Glomerular visceral epithelial cell (primary cell): ENCODE measurements at regions not wholly inside any gene's neighbourhood (a gene's known extent, or its start where the extent isn't known, plus 50 kb on each side); places are given as distances from the start of the nearest gene placed in this dataset.

Source experiments
- DNase-seq: peaks from one replicate; pipeline ENCODE4 v3.0.0-alpha.2; 2016; ENCODE audit errors: extremely low spot score

DNA sequence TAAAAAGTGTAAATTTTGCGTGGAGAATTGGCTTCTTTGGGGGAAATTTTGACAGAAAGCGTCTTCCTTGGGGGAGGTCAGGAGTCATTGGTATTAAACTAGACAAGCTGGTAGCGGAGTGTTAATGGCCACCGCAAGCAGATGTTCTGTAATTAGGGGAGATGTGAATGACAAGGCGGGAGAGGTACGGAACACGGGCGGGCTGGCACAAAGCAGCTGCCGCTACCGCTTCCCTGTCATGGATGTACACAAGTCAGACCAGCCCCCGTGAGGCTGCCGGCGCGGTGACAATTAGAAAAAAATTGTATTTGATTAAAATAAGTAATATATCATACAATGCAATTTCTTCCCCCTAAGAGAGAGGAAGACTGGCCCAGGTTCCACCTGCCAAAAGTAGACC is 501.6 kb downstream of the VRK1 start:
- DNase-seq = no peak

DNA sequence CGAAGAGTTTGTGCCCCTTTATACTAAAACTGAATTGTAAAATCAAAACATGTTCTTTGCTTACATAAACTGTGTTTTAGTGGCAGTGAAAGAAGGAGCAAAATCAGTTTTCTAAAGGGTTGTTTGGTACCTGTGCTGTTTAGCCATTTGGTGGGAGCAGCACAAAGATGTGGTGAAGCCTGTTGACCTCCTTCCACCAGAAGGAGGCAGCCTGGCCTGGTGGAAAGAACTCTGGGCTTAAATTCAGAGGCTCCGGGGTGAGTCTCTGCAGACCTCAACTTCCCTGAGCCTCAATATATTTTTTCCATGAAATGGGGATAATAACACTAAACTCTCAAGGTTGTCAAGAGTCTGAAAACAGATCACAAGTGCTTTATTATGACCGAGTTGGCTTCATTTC is 502.5 kb downstream of the VRK1 start:
- no peak for DNase-seq

- no peak for DNase-seq
Measured at GRCh38 chr14:97301931-97302559, 504.9 kb downstream of the VRK1 start.

DNA sequence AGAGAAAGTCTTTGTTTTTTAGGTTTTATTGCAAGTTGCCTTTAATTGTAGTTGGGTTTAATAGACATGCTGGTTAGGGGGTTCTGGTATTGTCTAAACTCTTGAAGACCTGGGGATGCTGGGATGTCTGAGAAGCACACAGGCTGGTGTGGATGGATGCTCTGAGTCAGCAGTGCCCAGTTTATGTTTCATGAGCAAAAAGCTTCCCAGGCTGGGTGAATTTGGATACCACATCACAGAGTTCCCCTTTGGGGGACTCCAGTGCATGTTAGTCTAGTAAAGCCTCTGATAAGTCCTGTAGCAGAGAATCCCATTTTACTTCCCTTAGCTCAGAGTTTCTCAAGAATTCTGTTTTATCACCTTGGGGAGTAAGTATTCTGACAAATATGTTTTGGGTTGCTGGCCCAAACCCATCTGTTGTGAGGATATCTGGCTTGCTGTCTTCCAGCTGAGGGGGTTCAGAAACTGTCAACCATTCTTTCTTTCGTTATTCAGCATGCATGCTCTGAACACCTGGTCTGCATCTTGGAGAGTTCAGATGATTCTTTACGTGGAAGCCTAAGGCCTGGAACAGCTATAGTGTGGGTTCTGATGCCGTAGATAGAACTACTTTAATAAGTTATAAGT is 509.1 kb downstream of the VRK1 start:
- no peak for DNase-seq

DNA sequence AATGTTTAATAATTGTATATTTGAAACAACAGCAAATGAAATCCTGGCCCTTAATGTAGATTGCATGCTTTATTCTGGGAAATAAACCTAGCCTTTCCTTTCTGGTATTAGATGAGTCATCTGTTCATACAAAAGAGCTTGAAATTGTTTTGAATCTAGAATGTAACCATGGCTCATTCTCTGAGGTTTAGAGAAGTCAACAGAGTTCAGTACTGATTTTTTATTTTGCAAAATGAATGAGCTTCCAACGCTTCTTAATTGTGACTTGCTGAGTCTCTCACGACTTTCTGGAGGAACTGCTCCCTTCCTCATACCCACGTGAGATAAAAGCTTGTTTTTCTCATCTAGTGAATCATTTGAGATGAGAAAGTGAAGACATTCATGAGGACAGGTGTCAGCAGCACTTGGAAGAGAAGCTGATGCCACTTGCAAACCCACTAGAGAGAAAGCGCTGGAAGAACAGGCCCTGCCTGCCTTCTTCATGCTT is 509.6 kb downstream of the VRK1 start:
- DNase-seq = no peak

- DNase-seq = no peak
Measured at GRCh38 chr14:97311411-97311810, 514.2 kb downstream of the VRK1 start.

- no peak for DNase-seq
Measured at GRCh38 chr14:97312910-97313309, 515.7 kb downstream of the VRK1 start.

DNA sequence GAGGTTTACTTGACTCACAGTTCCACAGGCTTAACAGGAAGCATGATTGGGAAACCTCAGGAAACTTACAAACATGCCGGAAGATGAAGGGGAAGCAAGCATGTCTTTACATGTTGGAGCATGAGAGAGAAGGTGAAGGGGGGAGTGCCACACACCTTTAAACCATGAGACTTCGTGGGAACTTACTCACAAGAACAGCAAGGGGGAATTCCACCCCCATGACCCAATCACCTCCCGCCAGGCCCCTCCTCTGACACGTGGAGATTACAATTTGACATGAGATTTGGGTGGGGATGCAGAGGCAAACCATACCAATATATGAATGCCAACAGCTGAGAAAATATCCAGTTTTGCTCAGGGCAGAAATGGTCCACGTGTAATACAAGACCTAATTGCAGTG is 518.6 kb downstream of the VRK1 start:
- no peak for DNase-seq

DNA sequence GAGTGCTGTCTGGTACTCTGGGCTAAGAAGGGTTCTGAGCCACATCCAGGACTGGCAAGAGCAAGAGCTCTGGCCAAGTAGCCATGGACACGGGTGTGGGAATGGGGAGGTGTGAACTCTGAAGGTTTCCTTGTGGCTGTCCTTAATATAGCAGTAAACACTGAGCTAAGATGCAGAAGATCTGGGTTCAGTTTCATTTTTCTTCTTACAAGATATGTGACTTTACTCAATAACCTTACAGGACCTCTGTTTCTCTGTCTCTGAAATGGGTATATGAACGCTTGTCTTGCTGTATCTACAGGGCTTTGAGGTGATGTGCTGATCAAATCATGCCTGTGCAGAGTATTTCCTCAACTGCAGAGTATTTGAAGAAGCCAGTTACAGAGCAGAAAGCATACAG is 521.2 kb downstream of the VRK1 start:
- DNase-seq = no peak

DNA sequence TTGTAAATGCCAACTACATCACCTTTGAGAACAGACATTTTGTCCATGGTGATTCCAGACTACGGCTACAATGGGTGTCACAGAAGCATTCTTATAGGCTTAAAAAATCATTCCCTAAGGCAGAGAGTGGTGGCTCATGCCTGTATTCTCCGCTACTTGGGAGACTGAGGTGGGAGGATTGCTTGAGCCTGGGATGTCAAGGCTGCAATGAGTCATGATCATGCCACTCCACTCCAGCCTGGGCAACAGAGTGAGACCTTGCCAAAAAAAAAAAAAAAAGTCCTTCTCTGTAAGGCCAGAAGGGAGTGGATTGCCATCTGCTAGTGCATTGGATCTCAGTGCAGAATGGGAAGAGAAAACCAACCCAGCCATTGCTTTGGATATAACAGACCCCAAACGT is 522.5 kb downstream of the VRK1 start:
- DNase-seq = no peak

GRCh38 chr14:97328743-97329142 is 531.6 kb downstream of the VRK1 start:
- DNase-seq = no peak

GRCh38 chr14:97329701-97330100 is 532.5 kb downstream of the VRK1 start:
- DNase-seq = no peak

DNA sequence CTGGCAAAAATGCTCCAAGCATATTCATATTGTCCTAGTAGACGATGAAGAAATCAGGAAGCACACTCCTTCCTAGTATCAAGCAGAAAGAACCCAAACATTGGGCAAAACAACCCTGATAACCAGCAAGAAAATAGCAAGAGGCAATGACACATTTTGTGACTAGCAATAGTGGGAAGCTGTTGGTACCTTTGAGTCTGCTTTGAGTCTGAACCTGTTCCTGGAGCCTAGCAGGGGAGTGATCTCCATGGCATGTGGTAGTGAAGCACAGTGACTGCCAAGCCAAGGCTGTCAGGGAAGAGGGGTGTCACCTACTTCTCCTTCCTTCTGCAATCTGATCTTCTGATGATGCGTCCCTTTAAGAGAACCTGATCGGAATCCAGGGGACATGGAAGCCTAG is 533.9 kb downstream of the VRK1 start:
- no peak for DNase-seq

DNA sequence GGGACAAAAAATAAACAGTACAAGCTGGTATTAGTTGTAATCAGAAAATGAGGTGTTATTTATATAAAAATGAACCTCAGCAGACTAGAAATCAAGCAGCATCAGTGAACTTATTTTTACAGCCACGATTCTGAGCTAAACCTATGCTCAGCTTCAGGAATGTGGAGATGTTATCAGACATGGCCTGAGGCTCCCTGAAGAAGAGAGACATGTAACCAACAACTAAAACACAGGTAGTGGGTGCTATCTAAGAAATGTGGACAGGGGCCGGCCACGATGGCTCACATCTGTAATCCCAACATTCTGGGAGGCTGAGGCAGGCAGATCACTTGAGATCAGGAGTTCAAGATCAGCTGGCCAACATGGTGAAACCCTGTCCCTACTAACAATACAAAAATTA is 534.3 kb downstream of the VRK1 start:
- no peak for DNase-seq

- DNase-seq = no peak
Measured at GRCh38 chr14:97336179-97336578, 539.0 kb downstream of the VRK1 start.

DNA sequence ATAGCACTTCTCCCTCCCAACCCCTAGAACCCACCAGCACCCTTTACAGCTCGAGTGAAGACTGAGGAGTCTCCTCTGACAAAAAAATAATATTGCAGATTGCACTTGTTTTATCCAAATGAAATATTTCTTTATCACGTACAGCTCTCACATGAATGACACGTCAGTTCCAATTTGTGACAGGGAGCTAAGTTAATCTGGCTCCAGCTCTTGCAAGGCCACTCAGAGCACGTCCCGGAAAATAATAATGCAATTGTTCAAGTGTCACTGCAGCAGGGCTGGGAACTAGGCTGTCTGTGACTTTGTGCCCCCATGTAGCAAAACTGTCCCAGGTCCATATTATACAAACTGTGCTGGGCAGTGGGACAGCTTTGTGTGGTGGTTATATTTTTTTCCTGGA is 539.6 kb downstream of the VRK1 start:
- no peak for DNase-seq

DNA sequence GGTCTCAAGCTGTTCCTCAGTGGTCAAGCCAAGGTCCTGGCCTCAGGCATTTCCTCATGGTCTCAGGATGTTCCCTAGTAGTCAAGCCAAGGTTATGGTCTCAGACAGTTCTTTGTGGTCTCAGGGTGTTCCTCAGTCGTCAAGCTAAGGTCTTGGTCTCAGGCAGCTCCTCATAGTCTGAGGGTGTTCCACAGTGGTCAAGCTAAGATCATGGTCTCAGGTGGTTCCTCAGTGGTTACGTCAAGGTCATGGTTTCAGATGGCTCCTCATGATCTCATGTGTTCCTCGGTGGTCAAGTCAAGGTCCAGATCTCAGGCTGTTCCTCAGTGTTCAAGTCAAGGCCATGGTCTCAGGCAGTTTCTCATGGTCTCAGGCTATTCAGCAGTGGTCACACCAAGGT is 540.1 kb downstream of the VRK1 start:
- no peak for DNase-seq

- no peak for DNase-seq
Measured at GRCh38 chr14:97337670-97338069, 540.5 kb downstream of the VRK1 start.

- no peak for DNase-seq
Measured at GRCh38 chr14:97344666-97345065, 547.5 kb downstream of the VRK1 start.

DNA sequence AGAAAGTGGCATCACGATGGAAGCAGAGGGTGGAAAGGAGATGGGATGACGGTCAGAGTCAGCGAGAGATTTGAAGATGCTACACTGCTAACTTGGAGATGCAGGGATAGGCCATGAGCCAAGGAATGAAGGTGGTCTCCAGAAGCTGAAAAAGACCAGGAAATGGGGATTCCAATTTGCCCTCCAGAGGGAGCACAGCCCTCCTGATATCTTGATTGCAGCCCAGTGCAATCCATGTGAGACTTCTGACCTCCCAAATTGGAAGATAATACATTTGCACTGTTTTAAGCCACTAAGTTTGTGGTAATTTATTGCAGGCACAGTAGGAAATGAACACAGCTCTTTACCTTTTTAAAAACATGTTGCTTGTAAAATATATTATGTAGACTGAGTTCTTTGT is 549.5 kb downstream of the VRK1 start:
- no peak for DNase-seq

GRCh38 chr14:97349463-97349862 is 552.3 kb downstream of the VRK1 start:
- no peak for DNase-seq

DNA sequence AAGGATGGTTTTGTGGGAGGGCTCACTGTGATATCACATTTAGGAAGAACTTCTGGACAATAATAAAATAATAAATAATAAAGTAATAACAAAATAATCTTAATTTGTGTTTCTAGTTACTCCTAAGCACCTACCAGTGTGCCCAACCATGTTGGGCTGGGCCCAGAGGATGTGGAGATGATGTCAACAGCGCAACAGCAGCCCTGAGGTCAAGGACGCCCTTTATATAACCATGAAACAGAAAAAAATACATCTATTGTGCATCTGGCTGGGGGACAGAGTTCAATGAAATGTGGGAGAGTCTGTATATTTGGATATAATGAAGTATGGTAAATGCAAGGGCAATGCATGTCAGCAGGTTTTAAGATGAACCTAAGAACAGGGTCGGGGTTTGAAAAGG is 552.8 kb downstream of the VRK1 start:
- DNase-seq = no peak

- no peak for DNase-seq
Measured at GRCh38 chr14:97350415-97350814, 553.2 kb downstream of the VRK1 start.
